Myocyte (in vitro differentiated cells): ENCODE measurements at regions not wholly inside any gene's neighbourhood (a gene's known extent, or its start where the extent isn't known, plus 50 kb on each side); places are given as distances from the start of the nearest gene placed in this dataset.
"Not testable (repeated sequence)": the region's sequence is repeated elsewhere in the genome, so short reads cannot be mapped to it uniquely, and the experiment has no call there.

Experiments used
- DNase-seq: peaks from one replicate; pipeline ENCODE4 v3.0.0-alpha.2; 2012; ENCODE audit warnings: low read depth

GRCh38 chrX:40415675-40416074 lies 165.1 kb upstream of the ATP6AP2 start:
- DNase-seq, result no peak

GRCh38 chrX:40414335-40414734 lies 166.4 kb upstream of the ATP6AP2 start:
- no peak for DNase-seq

GRCh38 chrX:40411340-40412111 lies 169.2 kb upstream of the ATP6AP2 start:
- DNase-seq, result no peak

GRCh38 chrX:40410859-40411258 lies 169.9 kb upstream of the ATP6AP2 start:
- no peak for DNase-seq

- no peak for DNase-seq
These were observed 174.4 kb upstream of the ATP6AP2 start for GRCh38 chrX:40406330-40406859.

GRCh38 chrX:40405399-40405798 lies 175.4 kb upstream of the ATP6AP2 start:
- no peak for DNase-seq

- no peak for DNase-seq
These were observed 177.0 kb upstream of the ATP6AP2 start for GRCh38 chrX:40403757-40404156.

- no peak for DNase-seq
These were observed 177.8 kb upstream of the ATP6AP2 start for GRCh38 chrX:40402831-40403533.

- DNase-seq, result no peak
These were observed 185.7 kb upstream of the ATP6AP2 start for GRCh38 chrX:40395102-40395501.

- DNase-seq, result no peak
These were observed 186.5 kb upstream of the ATP6AP2 start for GRCh38 chrX:40394302-40394701.

GRCh38 chrX:40392599-40392998 lies 188.2 kb upstream of the ATP6AP2 start:
- DNase-seq, result no peak

GRCh38 chrX:40391662-40392061 lies 189.1 kb upstream of the ATP6AP2 start:
- no peak for DNase-seq

- DNase-seq, result no peak
These were observed 191.2 kb upstream of the ATP6AP2 start for GRCh38 chrX:40389555-40389954.

- DNase-seq, result no peak
These were observed 192.3 kb upstream of the ATP6AP2 start for GRCh38 chrX:40388441-40388840.

GRCh38 chrX:40387869-40388268 lies 192.9 kb upstream of the ATP6AP2 start:
- not testable (repeated sequence) for DNase-seq

- DNase-seq, result not testable (repeated sequence)
These were observed 193.5 kb upstream of the ATP6AP2 start for GRCh38 chrX:40387311-40387710.

GRCh38 chrX:40385682-40386081 lies 195.1 kb upstream of the ATP6AP2 start:
- DNase-seq, result no peak

- DNase-seq, result no peak
These were observed 195.5 kb upstream of the ATP6AP2 start for GRCh38 chrX:40385256-40385655.

- DNase-seq, result no peak
These were observed 196.8 kb upstream of the ATP6AP2 start for GRCh38 chrX:40383969-40384368.

GRCh38 chrX:40383360-40383759 lies 197.4 kb upstream of the ATP6AP2 start:
- DNase-seq, result no peak

GRCh38 chrX:40380655-40381488 lies 199.9 kb upstream of the ATP6AP2 start:
- DNase-seq, result no peak

- DNase-seq, result no peak
These were observed 203.1 kb upstream of the ATP6AP2 start for GRCh38 chrX:40377684-40378083.
